Esophagus muscularis mucosa (tissue), 3 donors: ENCODE measurements at regions not wholly inside any gene's neighbourhood (a gene's known extent, or its start where the extent isn't known, plus 50 kb on each side); places are given as distances from the start of the nearest gene placed in this dataset.

Experiments
- POLR2A ChIP-seq: fragments of 450-650 bp; IDR thresholded peaks from one replicate; pipeline ENCODE4 v1.6.1; 2017; ENCODE audit warnings: antibody characterized with exemption, moderate library complexity, mild to moderate bottlenecking, low read depth
- POLR2AphosphoS5 ChIP-seq, 2 donors: sonication (generic); formaldehyde crosslinking; IDR thresholded peaks; one replicate each; pipeline ENCODE4 v1.6.1; 2017; ENCODE audit warnings: antibody characterized with exemption in 2 of 2
- TF ChIP-seq, protein P1 (sequence below), 3 experiments: fragments of 200-600 bp in 2 of 3; fragments of 450-650 bp in 1 of 3; sonication (generic) in 2 of 3; IDR thresholded peaks; one replicate each; pipeline ENCODE4 v1.5.1; 2017 to 2019; ENCODE audit warnings: antibody characterized with exemption in 3 of 3, mild to moderate bottlenecking in 2 of 3, moderate library complexity in 1 of 3

DNA sequence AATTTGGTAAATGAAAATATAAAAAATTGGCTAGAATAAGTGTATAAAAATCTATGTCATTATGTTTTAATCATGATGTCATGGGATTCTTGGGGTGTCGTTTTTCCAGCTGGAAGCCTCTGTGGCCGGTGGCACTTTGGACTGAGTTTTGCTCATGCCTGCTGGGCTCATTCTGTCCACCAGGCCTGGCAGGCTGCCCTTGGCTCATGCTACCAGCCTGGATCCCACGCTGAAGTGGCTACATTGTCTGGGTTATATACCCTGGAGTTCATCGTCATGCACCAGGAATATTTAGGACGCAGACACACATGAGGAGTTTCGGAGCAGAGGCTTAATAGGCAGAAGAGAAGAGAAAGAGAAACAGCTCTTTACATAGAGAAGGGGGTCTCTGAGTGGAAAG is 1913.7 kb upstream of the WWC1 start:
- TF ChIP-seq, protein P1, sequence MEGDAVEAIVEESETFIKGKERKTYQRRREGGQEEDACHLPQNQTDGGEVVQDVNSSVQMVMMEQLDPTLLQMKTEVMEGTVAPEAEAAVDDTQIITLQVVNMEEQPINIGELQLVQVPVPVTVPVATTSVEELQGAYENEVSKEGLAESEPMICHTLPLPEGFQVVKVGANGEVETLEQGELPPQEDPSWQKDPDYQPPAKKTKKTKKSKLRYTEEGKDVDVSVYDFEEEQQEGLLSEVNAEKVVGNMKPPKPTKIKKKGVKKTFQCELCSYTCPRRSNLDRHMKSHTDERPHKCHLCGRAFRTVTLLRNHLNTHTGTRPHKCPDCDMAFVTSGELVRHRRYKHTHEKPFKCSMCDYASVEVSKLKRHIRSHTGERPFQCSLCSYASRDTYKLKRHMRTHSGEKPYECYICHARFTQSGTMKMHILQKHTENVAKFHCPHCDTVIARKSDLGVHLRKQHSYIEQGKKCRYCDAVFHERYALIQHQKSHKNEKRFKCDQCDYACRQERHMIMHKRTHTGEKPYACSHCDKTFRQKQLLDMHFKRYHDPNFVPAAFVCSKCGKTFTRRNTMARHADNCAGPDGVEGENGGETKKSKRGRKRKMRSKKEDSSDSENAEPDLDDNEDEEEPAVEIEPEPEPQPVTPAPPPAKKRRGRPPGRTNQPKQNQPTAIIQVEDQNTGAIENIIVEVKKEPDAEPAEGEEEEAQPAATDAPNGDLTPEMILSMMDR (IDR thresholded peaks at IDR 0.05) = no peak
- no peak for TF ChIP-seq POLR2A
- TF ChIP-seq POLR2AphosphoS5 (IDR thresholded peaks at IDR 0.05) = no peak
